ENCODE measurements at regions not wholly inside any gene's neighbourhood (a gene's known extent, or its start where the extent isn't known, plus 50 kb on each side); places are given as distances from the start of the nearest gene placed in this dataset.

- TF ChIP-seq CTCF (IDR thresholded peaks at IDR 0.05; ENCODE audit: borderline replicate concordance, extremely low read depth, low read length, poor library complexity, severe bottlenecking): no peak
- TF ChIP-seq EZH2 (IDR thresholded peaks at IDR 0.05; ENCODE audit: borderline replicate concordance, low read depth, low read length, severe bottlenecking): no peak
These were observed 226.2 kb downstream of the ZNF326 start for GRCh38 chr1:90220941-90221693.

Measured in DND-41 (cell line).